ENCODE measurements at regions not wholly inside any gene's neighbourhood (a gene's known extent, or its start where the extent isn't known, plus 50 kb on each side); places are given as distances from the start of the nearest gene placed in this dataset.

- H3K36me3 Mint-ChIP-seq = no peaks in the 10 kb centered on the region
- peaks cover 0 to 6% (median 0%) of the 10 kb centered on the region in 3 donors for H3K27me3 Mint-ChIP-seq
- no peak for ATAC-seq (ENCODE audit: low read depth in 2 of 2)
Measured at GRCh38 chr5:123875561-123876275, 363.7 kb downstream of the CSNK1G3 start.

GRCh38 chr5:123874600-123875201 is 362.7 kb downstream of the CSNK1G3 start:
- H3K4me1 Mint-ChIP-seq = peaks cover 0 to 7% (median 0%) of the 10 kb centered on the region in 3 donors
- no peak for DNase-seq
- no peak for ATAC-seq (ENCODE audit: low read depth in 2 of 2)
- H3K27ac Mint-ChIP-seq = peak overlapping the region in 2 of 6 donors; percentile 21 to 73
- H3K36me3 Mint-ChIP-seq = no peaks in the 10 kb centered on the region
- no peaks in the 10 kb centered on the region for H3K9me3 Mint-ChIP-seq
- H3K4me3 Mint-ChIP-seq = peak overlapping the region in 1 of 8 donors; percentile 0
- peaks cover 0 to 6% (median 0%) of the 10 kb centered on the region in 3 donors for H3K27me3 Mint-ChIP-seq

More at GRCh38 chr5:123875561-123876275, 363.7 kb downstream of the CSNK1G3 start:
- H3K4me3 Mint-ChIP-seq = peak overlapping the region in 1 of 8 donors; percentile 16
- H3K4me1 Mint-ChIP-seq = peaks cover 0 to 7% (median 0%) of the 10 kb centered on the region in 3 donors
- peak overlapping the region in 1 of 6 donors; percentile 70 for H3K27ac Mint-ChIP-seq
- DNase-seq = no peak
- no peaks in the 10 kb centered on the region for H3K9me3 Mint-ChIP-seq

- Mint-ChIP-seq H3K4me1 (peaks cover 0 to 7% (median 0%) of the 10 kb centered on the region in 3 donors), H3K9me3 (no peaks in the 10 kb centered on the region), H3K27ac (no peak overlapping the region), H3K36me3 (no peaks in the 10 kb centered on the region), H3K4me3 (no peak overlapping the region), H3K27me3 (peaks cover 0 to 6% (median 0%) of the 10 kb centered on the region in 3 donors)
- no peak for DNase-seq
- no peak for ATAC-seq (ENCODE audit: low read depth in 2 of 2)
Measured at GRCh38 chr5:123873846-123874245, 361.9 kb downstream of the CSNK1G3 start.

GRCh38 chr5:123871373-123871772 is 359.4 kb downstream of the CSNK1G3 start:
- Mint-ChIP-seq H3K36me3 (peaks cover 0 to 7% of the 10 kb centered on the region in 2 donors), H3K27me3 (peaks cover 0 to 3% (median 0%) of the 10 kb centered on the region in 3 donors), H3K27ac (no peak overlapping the region), H3K4me1 (peaks cover 0 to 7% (median 0%) of the 10 kb centered on the region in 3 donors), H3K9me3 (peaks cover 0 to 5% (median 0%) of the 10 kb centered on the region in 7 donors), H3K4me3 (no peak overlapping the region)
- DNase-seq = no peak
- ATAC-seq (ENCODE audit: low read depth in 2 of 2) = no peak

GRCh38 chr5:123868881-123869280 is 356.9 kb downstream of the CSNK1G3 start:
- peaks cover 0 to 5% (median 0%) of the 10 kb centered on the region in 7 donors for H3K9me3 Mint-ChIP-seq

GRCh38 chr5:123868267-123868666 is 356.3 kb downstream of the CSNK1G3 start:
- ATAC-seq (ENCODE audit: low read depth in 2 of 2) (no peak), DNase-seq (no peak)
- H3K36me3 Mint-ChIP-seq = peaks cover 0 to 7% of the 10 kb centered on the region in 2 donors
- H3K27ac Mint-ChIP-seq = no peak overlapping the region
- H3K4me1 Mint-ChIP-seq = no peaks in the 10 kb centered on the region
- no peaks in the 10 kb centered on the region for H3K27me3 Mint-ChIP-seq
- H3K9me3 Mint-ChIP-seq = peaks cover 0 to 5% (median 0%) of the 10 kb centered on the region in 7 donors
- H3K4me3 Mint-ChIP-seq = no peak overlapping the region

More at GRCh38 chr5:123868881-123869280, 356.9 kb downstream of the CSNK1G3 start:
- H3K36me3 Mint-ChIP-seq = peaks cover 0 to 7% of the 10 kb centered on the region in 2 donors
- ATAC-seq (ENCODE audit: low read depth in 2 of 2) (no peak), DNase-seq (no peak)
- H3K27ac Mint-ChIP-seq = no peak overlapping the region
- H3K27me3 Mint-ChIP-seq = no peaks in the 10 kb centered on the region
- H3K4me1 Mint-ChIP-seq = no peaks in the 10 kb centered on the region
- no peak overlapping the region for H3K4me3 Mint-ChIP-seq

GRCh38 chr5:123865641-123866040 is 353.7 kb downstream of the CSNK1G3 start:
- no peak for ATAC-seq (ENCODE audit: low read depth in 2 of 2)
- Mint-ChIP-seq H3K27me3 (no peaks in the 10 kb centered on the region), H3K4me1 (no peaks in the 10 kb centered on the region), H3K36me3 (peaks cover 0 to 7% of the 10 kb centered on the region in 2 donors), H3K4me3 (no peak overlapping the region), H3K27ac (no peak overlapping the region), H3K9me3 (peaks cover 0 to 5% (median 0%) of the 10 kb centered on the region in 7 donors)
- DNase-seq = no peak

GRCh38 chr5:123864578-123864977 is 352.6 kb downstream of the CSNK1G3 start:
- Mint-ChIP-seq H3K27ac (peak overlapping the region in 1 of 6 donors; percentile 23), H3K4me1 (no peaks in the 10 kb centered on the region), H3K27me3 (no peaks in the 10 kb centered on the region)

GRCh38 chr5:123858938-123859337 is 347.0 kb downstream of the CSNK1G3 start:
- no peaks in the 10 kb centered on the region for H3K36me3 Mint-ChIP-seq
- H3K27me3 Mint-ChIP-seq = no peaks in the 10 kb centered on the region
- no peak for ATAC-seq (ENCODE audit: low read depth in 2 of 2)
- no peaks in the 10 kb centered on the region for H3K9me3 Mint-ChIP-seq
- no peak overlapping the region for H3K4me3 Mint-ChIP-seq
- H3K4me1 Mint-ChIP-seq = no peaks in the 10 kb centered on the region
- no peak for DNase-seq
- H3K27ac Mint-ChIP-seq = no peak overlapping the region

More at GRCh38 chr5:123864578-123864977, 352.6 kb downstream of the CSNK1G3 start:
- Mint-ChIP-seq H3K4me3 (no peak overlapping the region), H3K9me3 (peaks cover 0 to 5% (median 0%) of the 10 kb centered on the region in 7 donors), H3K36me3 (peaks cover 0 to 7% of the 10 kb centered on the region in 2 donors)
- DNase-seq = no peak
- no peak for ATAC-seq (ENCODE audit: low read depth in 2 of 2)

GRCh38 chr5:123856766-123857165 is 344.8 kb downstream of the CSNK1G3 start:
- Mint-ChIP-seq H3K9me3 (peaks cover 0 to 3% (median 2%) of the 10 kb centered on the region in 7 donors), H3K4me1 (no peaks in the 10 kb centered on the region), H3K4me3 (no peak overlapping the region), H3K36me3 (no peaks in the 10 kb centered on the region), H3K27ac (no peak overlapping the region), H3K27me3 (no peaks in the 10 kb centered on the region)
- DNase-seq (no peak), ATAC-seq (ENCODE audit: low read depth in 2 of 2) (no peak)

GRCh38 chr5:123855609-123856008 is 343.6 kb downstream of the CSNK1G3 start:
- H3K4me3 Mint-ChIP-seq = no peak overlapping the region
- H3K36me3 Mint-ChIP-seq = peaks cover 0 to 8% of the 10 kb centered on the region in 2 donors
- peaks cover 0 to 13% (median 7%) of the 10 kb centered on the region in 7 donors for H3K9me3 Mint-ChIP-seq
- no peak for DNase-seq
- H3K27ac Mint-ChIP-seq = no peak overlapping the region
- no peaks in the 10 kb centered on the region for H3K4me1 Mint-ChIP-seq
- no peaks in the 10 kb centered on the region for H3K27me3 Mint-ChIP-seq
- no peak for ATAC-seq (ENCODE audit: low read depth in 2 of 2)

- peaks cover 11 to 16% (median 16%) of the 10 kb centered on the region in 3 donors for H3K4me1 Mint-ChIP-seq
- H3K4me3 Mint-ChIP-seq = no peak overlapping the region
- peak; percentile 39 to 40 for ATAC-seq (ENCODE audit: low read depth in 2 of 2)
- DNase-seq = no peak
- peak overlapping the region in 3 of 6 donors; percentile 35 to 66 (median 56) for H3K27ac Mint-ChIP-seq
- no peaks in the 10 kb centered on the region for H3K27me3 Mint-ChIP-seq
- no peaks in the 10 kb centered on the region for H3K36me3 Mint-ChIP-seq
- H3K9me3 Mint-ChIP-seq = peaks cover 0 to 13% (median 4%) of the 10 kb centered on the region in 7 donors
Measured at GRCh38 chr5:123845356-123846100, 333.6 kb downstream of the CSNK1G3 start.

GRCh38 chr5:123844873-123845272 is 332.9 kb downstream of the CSNK1G3 start:
- Mint-ChIP-seq H3K4me1 (peaks cover 11 to 16% (median 16%) of the 10 kb centered on the region in 3 donors), H3K4me3 (no peak overlapping the region), H3K27ac (peak overlapping the region in 3 of 6 donors; percentile 35 to 59 (median 56)), H3K9me3 (peaks cover 0 to 10% (median 4%) of the 10 kb centered on the region in 7 donors), H3K27me3 (no peaks in the 10 kb centered on the region), H3K36me3 (no peaks in the 10 kb centered on the region)
- DNase-seq (no peak), ATAC-seq (ENCODE audit: low read depth in 2 of 2) (no peak)

Data from naive B cell (primary cell).